Left lung (tissue), 4 donors: ENCODE measurements at regions not wholly inside any gene's neighbourhood (a gene's known extent, or its start where the extent isn't known, plus 50 kb on each side); places are given as distances from the start of the nearest gene placed in this dataset.
A peak's percentile ranks its signal among the peaks of the same experiment; 100 is the strongest.
"Not testable (repeated sequence)": the region's sequence is repeated elsewhere in the genome, so short reads cannot be mapped to it uniquely, and the experiment has no call there.

Experiments
- ATAC-seq: fragments of 200-7000 bp; cut with Tn5 transposase; one replicate; pipeline ENCODE4 v1.9.1; 2020; ENCODE audit warnings: moderate library complexity
- DNase-seq, 4 donors: peaks; one replicate each; pipeline ENCODE4 v3.0.0-alpha.2; 2013 to 2020
- H3K27ac ChIP-seq, 2 donors: fragments of 200-600 bp; sonication (generic) in 1 of 2; one replicate each; pipeline versions ENCODE4 v1.5.0 to v1.8.0; 2020 to 2021
- H3K27me3 ChIP-seq, 2 donors: fragments of 200-600 bp; sonication (generic) in 1 of 2; one replicate each; pipeline versions ENCODE4 v1.5.0 to v1.8.0; 2020 to 2021
- H3K36me3 ChIP-seq, 2 donors: fragments of 200-600 bp; sonication (generic) in 1 of 2; one replicate each; pipeline versions ENCODE4 v1.5.0 to v1.8.0; 2020 to 2021
- H3K4me1 ChIP-seq, 2 donors: fragments of 200-600 bp; one replicate each; pipeline ENCODE4 v1.8.0; 2021
- H3K4me3 ChIP-seq, 2 donors: fragments of 200-600 bp; sonication (generic) in 1 of 2; one replicate each; pipeline versions ENCODE4 v1.5.0 to v1.8.0; 2020 to 2021; ENCODE audit warnings: mild to moderate bottlenecking in 1 of 2
- H3K9me3 ChIP-seq, 2 donors: fragments of 200-600 bp; sonication (generic) in 1 of 2; one replicate each; pipeline versions ENCODE4 v1.5.0 to v1.8.0; 2020 to 2021
- intact Hi-C, 2 donors: fragments of 100-400 bp; cut with DNase I; formaldehyde crosslinking; loops; one replicate each; pipeline versions ENCODE4 v1.11.2 to v1.14.2; 2022
- TF ChIP-seq, protein P1 (sequence below), 2 donors: fragments of 200-600 bp; sonication (generic) in 1 of 2; IDR thresholded peaks; one replicate each; pipeline versions ENCODE4 v1.5.0 to v1.8.0; 2021; ENCODE audit warnings: antibody characterized with exemption in 2 of 2
- donor health status: DM: no; HTN: yes; CAD: no.
- donor health status: DM: no; HTN: no; CAD: no.

- Histone ChIP-seq H3K27ac (no peak overlapping the region), H3K27me3 (no peaks in the 10 kb centered on the region)
- intact Hi-C loops, result no loop called here
These were observed 73.7 kb upstream of the ABCB5 start for GRCh38 chr7:20541608-20542349.

DNA sequence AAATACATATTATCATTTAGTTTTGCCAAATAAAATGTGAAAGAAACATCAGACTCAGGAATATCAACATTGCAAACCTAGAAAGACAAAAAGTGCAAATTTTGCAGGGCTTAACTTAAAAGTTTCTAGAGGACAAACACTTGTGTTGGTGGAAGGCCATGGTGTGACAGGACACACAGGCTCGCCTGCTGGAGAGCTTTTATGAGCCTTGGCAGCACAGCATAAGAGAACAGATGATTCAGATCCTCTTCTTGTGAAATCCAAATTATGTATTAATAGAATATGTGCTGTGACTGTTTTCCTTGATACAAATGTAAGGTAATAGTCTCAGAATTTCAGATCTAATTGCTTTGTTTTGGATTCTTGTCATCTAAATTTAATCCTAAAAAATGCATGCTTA is 72.9 kb upstream of the ABCB5 start:
- TF ChIP-seq, protein P1, sequence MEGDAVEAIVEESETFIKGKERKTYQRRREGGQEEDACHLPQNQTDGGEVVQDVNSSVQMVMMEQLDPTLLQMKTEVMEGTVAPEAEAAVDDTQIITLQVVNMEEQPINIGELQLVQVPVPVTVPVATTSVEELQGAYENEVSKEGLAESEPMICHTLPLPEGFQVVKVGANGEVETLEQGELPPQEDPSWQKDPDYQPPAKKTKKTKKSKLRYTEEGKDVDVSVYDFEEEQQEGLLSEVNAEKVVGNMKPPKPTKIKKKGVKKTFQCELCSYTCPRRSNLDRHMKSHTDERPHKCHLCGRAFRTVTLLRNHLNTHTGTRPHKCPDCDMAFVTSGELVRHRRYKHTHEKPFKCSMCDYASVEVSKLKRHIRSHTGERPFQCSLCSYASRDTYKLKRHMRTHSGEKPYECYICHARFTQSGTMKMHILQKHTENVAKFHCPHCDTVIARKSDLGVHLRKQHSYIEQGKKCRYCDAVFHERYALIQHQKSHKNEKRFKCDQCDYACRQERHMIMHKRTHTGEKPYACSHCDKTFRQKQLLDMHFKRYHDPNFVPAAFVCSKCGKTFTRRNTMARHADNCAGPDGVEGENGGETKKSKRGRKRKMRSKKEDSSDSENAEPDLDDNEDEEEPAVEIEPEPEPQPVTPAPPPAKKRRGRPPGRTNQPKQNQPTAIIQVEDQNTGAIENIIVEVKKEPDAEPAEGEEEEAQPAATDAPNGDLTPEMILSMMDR (IDR thresholded peaks at IDR 0.05), result no peak
- Histone ChIP-seq H3K27me3 (no peaks in the 10 kb centered on the region), H3K27ac (no peak overlapping the region), H3K4me3 (no peak overlapping the region), H3K9me3 (peaks cover 0 to 3% of the 10 kb centered on the region in 2 donors), H3K4me1 (no peaks in the 10 kb centered on the region), H3K36me3 (no peaks in the 10 kb centered on the region)
- intact Hi-C loops, result no loop called here
- DNase-seq, result peak in 2 of 4 donors; percentile 14 to 61
- peak; percentile 64 for ATAC-seq

More at GRCh38 chr7:20541608-20542349, 73.7 kb upstream of the ABCB5 start:
- Histone ChIP-seq H3K9me3 (peaks cover 0 to 5% of the 10 kb centered on the region in 2 donors), H3K4me1 (no peaks in the 10 kb centered on the region), H3K4me3 (no peak overlapping the region), H3K36me3 (no peaks in the 10 kb centered on the region)
- peak in 1 of 4 donors; percentile 5 for DNase-seq
- ATAC-seq, result no peak
- TF ChIP-seq, protein P1 (IDR thresholded peaks at IDR 0.05), result no peak

DNA sequence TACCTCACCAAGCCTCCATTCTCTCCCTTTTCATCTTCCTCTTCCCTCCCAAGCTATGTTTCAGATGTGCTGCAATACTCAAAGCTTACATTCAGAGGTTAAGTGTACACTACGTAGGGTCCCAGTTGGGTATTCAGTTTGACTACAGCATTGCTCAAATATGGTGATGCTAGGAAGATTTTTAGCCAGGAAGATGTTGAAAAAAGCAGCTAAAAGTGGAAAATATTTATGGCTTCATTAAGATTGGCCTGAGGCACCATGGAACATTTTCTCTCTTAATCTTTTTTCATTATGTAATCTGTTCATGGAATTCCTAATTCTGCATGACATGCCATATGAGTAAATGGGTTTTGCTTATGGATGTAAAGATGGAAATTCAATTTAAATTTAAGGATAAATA is 72.0 kb upstream of the ABCB5 start:
- Histone ChIP-seq H3K9me3 (peaks cover 0 to 3% of the 10 kb centered on the region in 2 donors), H3K27ac (no peak overlapping the region), H3K27me3 (no peaks in the 10 kb centered on the region), H3K36me3 (no peaks in the 10 kb centered on the region), H3K4me3 (no peak overlapping the region), H3K4me1 (no peaks in the 10 kb centered on the region)
- TF ChIP-seq, protein P1 (IDR thresholded peaks at IDR 0.05), result no peak
- no peak for ATAC-seq
- no peak for DNase-seq
- intact Hi-C loops, result no loop called here

DNA sequence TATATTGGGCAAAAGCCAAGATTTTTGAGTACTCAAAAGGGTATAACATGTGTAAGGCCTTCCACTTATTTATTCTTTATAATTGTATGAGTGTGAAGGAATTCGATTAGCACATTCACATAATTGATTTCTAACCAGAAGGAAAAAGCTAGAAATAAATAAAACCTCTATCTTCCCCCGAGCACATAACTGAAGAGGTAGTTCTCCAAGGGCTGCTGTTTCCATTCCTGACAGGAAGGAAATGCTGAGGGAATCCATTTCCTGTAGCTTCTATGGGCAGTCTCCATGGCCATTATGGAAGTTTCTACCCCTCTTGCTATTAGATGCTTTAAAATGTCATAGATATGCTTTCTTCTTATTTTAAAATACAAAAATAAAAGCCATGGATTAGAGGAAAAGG is 70.5 kb upstream of the ABCB5 start:
- H3K4me1 ChIP-seq, result no peaks in the 10 kb centered on the region
- DNase-seq (no peak), ATAC-seq (no peak)
- intact Hi-C loops, result no loop called here
- H3K27me3 ChIP-seq, result no peaks in the 10 kb centered on the region
- H3K9me3 ChIP-seq, result peaks cover 0 to 3% of the 10 kb centered on the region in 2 donors
- TF ChIP-seq, protein P1 (IDR thresholded peaks at IDR 0.05), result no peak
- H3K4me3 ChIP-seq, result no peak overlapping the region
- no peaks in the 10 kb centered on the region for H3K36me3 ChIP-seq
- H3K27ac ChIP-seq, result no peak overlapping the region

DNA sequence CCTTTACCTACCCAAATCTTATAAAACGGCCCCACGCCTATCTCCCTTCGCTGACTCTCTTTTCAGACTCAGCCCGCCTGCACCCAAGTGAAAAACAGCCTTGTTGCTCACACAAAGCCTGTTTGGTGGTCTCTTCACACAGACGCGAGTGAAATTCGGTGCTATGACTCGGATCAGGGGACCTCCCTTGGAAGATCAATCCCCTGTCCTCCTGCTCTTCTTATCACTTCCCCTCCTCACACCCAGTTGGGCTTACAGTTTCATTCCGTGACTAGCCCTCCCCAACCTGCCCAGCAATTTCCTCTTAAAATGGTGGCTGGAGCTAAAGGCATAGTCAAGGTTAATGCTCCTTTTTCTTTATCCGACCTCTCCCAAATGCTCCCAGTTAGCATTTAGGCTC is 68.5 kb upstream of the ABCB5 start:
- H3K4me1 ChIP-seq, intact Hi-C loops, H3K27ac ChIP-seq, DNase-seq, H3K36me3 ChIP-seq, H3K4me3 ChIP-seq, H3K27me3 ChIP-seq, ATAC-seq, H3K9me3 ChIP-seq: not testable (repeated sequence)

DNA sequence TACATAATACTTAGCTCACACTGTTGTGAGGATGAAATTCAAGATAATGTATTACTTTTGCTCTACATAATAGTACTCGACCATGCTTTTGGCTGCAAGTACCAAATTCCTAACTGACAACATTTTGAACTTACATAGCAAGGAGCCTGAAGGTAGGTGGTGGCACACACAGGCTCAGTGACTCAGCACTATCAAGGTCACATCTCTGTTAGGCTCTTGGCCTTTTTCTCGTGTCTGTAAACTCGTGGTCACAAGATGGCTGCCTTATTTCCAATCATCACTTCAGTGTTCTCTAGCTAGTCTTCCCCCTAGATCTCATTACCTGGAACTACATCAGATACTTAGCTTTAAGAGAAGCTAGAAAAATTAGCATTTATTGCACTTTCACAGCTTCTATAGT is 61.4 kb upstream of the ABCB5 start:
- no peak for ATAC-seq
- no peak for DNase-seq
- Histone ChIP-seq H3K9me3 (no peaks in the 10 kb centered on the region), H3K27me3 (no peaks in the 10 kb centered on the region), H3K4me3 (no peak overlapping the region), H3K36me3 (no peaks in the 10 kb centered on the region), H3K4me1 (no peaks in the 10 kb centered on the region), H3K27ac (no peak overlapping the region)
- TF ChIP-seq, protein P1 (IDR thresholded peaks at IDR 0.05), result no peak
- intact Hi-C loops, result no loop called here
